GM13977 (cell line): ENCODE measurements at regions not wholly inside any gene's neighbourhood (a gene's known extent, or its start where the extent isn't known, plus 50 kb on each side); places are given as distances from the start of the nearest gene placed in this dataset.

Experiments
- DNase-seq: peaks from one replicate; pipeline ENCODE4 v3.0.0; 2012; ENCODE audit warnings: low spot score
- in situ Hi-C: fragments of 300-500 bp; cut with MboI; formaldehyde crosslinking; loops from one replicate; pipeline ENCODE4 v1.12.0; 2022; ENCODE audit warnings: low sequenced_read_pairs, low pct_unique_long_range_greater_than_20kb, mixed read lengths, inconsistent platforms; ENCODE audit not compliant: unreplicated experiment
- TF ChIP-seq, protein P1 (sequence below): IDR thresholded peaks from 2 replicates; pipeline ENCODE4 v1.5.1; 2012; ENCODE audit warnings: mild to moderate bottlenecking, control low read depth; ENCODE audit not compliant: insufficient read depth; ENCODE audit errors: extremely low read depth, missing control alignments

DNA sequence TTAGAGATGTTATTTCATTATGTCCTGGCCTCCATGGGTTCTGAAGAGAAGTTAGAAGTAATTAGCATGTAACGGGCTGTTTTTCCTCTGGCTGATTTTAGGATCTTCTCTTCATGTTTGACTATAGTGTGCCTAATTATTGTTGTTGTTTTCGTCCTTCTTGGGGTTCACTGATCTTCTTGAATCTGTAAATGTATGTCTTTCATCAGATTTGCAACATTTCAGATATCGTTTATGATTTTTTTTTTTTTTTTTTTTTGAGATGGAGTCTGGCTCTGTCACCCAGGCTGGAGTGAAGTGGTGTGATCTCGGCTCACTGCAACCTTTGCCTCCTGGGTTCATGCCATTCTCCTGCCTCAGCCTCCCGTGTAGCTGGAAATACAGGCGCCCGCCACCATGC is 246.7 kb downstream of the TFAP2C start:
- no peak for DNase-seq
- TF ChIP-seq, protein P1, sequence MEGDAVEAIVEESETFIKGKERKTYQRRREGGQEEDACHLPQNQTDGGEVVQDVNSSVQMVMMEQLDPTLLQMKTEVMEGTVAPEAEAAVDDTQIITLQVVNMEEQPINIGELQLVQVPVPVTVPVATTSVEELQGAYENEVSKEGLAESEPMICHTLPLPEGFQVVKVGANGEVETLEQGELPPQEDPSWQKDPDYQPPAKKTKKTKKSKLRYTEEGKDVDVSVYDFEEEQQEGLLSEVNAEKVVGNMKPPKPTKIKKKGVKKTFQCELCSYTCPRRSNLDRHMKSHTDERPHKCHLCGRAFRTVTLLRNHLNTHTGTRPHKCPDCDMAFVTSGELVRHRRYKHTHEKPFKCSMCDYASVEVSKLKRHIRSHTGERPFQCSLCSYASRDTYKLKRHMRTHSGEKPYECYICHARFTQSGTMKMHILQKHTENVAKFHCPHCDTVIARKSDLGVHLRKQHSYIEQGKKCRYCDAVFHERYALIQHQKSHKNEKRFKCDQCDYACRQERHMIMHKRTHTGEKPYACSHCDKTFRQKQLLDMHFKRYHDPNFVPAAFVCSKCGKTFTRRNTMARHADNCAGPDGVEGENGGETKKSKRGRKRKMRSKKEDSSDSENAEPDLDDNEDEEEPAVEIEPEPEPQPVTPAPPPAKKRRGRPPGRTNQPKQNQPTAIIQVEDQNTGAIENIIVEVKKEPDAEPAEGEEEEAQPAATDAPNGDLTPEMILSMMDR, result no peak
- in situ Hi-C loops, result no loop called here

DNA sequence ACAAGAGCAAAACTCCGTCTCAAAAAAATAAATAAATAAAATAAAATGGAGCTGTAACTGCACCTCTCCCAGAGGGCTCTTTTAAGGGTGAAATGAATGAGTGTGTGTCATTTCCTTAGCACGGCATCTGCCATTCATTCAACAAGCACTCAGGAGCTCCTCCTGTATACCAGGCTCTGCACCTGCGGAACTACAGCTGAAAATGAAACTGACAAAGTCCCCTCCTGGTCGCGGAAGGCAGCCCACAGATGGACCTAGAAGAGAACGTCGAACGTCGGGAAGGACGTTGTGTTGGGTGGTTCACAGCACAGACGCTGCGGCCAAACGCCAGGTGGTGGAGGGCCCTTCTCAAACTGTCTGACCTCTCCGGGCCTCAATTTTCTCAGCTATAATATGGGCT is 256.4 kb downstream of the TFAP2C start:
- TF ChIP-seq, protein P1, result no peak
- DNase-seq, result no peak
- in situ Hi-C loops, result no loop called here

DNA sequence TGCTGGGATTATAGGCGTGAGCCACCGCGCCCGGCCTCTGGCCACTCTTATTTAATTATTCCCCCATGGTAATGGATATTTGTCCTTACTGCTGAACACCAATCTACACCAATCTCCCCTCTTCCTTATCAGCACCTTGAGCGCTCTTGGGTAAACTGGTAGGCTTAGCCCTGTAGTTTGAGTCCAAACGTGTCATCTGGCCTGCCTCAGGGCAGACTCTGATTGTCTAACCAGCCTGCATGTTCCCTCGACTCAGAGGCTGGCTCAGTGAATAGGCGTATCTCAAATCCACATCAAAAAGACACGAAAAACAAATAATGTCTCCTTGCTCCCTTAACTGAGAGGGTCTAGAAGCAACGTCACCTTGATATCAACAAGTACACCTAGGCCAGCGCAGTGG is 260.9 kb downstream of the TFAP2C start:
- in situ Hi-C loops, result no loop called here
- no peak for DNase-seq
- TF ChIP-seq, protein P1, result no peak

DNA sequence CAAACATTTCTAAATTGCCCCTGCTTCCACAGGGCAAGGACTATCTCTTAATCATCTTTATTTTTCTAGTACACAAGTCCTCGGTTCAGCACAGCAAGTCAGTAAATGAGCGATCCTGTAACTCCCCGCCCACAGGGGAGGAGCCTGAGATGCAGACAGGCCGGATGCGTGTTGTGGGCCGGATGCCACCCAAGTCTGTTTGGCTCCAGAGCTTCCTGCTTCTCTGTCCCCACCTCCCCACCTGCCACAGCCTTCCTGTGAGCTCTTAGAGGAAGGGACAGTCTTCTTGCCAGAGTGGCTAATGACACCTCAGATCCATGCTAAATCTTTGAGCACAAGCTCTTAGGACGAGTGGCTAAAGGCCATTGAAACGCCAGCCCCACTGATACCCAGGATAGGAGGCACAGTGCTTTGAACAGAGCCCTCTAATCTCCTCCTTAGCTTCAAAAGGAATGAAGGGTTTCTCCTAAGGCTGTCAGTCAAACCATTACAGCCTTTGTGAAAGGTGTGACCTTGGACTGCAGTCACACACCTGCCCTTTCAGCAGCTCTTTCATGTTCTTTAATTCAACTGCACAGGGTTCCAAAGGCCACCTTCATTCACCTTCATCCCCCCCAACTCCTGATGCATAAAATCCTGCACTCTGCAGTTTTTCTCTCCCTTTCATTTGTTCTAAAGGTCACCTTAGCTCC is 264.3 kb downstream of the TFAP2C start:
- in situ Hi-C loops, result no loop called here
- no peak for DNase-seq
- TF ChIP-seq, protein P1, result no peak

DNA sequence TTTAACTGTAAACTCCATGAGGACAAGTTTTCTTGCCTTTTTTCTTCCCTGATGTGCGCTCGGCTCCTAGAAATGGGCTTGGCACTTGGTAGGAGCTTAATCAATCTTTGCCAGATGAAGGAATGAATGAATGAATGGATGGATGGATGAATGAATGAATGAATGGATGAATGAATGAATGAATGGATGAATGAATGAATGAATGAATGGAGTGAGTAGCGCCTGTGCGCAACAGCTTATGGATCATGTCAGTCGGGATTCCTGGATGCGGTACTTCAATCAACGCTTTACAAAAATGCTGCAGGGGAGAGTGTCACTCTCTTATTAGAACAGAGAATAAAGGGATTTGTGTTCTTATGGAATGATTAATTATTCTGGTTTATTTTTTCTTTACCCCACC is 267.3 kb downstream of the TFAP2C start:
- no peak for DNase-seq
- TF ChIP-seq, protein P1, result no peak
- in situ Hi-C loops, result no loop called here

DNA sequence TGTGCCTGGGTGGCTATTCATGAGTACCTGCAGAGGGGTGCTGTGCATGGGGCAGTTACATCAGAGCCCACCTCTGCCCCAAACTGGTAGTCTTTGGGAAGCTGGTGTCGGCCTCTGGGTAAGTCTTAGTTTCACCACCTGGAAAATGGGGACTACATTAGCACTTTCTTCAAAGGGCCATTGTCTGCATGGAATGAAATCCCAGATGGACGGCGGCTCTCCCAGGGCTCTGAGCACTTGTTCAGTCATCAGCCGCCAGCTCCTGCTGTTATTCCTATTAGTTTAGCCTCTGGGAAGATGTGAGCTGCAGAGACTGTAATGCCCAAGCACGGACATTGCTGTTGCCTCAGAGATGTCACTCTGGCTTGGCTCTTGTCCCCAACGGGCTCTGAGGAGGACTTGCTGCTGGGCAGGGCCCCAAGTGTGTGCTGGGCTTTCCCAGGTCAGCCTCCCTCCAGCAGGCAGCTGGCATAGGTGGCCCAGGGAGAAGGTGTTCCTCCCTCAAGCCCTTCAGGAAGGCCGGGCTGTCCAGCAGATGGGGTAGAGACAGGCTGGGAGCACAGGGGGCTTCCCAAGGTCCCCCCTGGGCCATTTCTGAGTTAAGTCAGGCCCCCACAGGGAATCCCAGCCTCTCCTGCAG is 268.3 kb downstream of the TFAP2C start:
- DNase-seq, result no peak
- in situ Hi-C loops, result no loop called here
- TF ChIP-seq, protein P1, result no peak

DNA sequence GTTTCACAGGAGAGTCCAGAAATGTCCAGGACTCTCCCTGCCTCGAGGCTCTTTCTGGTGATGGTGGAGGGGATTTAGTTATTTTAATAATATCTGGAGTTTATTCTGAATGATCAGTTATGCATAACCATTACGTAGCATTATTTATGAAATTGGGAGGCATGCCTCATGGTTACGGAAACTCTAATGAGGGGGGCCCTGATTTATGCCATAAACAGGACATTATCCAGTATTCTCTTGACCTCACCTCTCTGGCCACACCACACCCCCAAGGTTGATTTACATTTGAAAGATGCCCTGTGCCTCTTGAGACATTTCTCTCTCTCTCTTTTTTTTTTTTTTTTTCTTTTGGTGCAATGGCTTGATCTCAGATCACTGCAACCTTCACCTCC is 268.8 kb downstream of the TFAP2C start:
- DNase-seq, result no peak
- TF ChIP-seq, protein P1, result no peak
- in situ Hi-C loops, result no loop called here
